Upper lobe of left lung (tissue), 6 donors: ENCODE measurements at regions not wholly inside any gene's neighbourhood (a gene's known extent, or its start where the extent isn't known, plus 50 kb on each side); places are given as distances from the start of the nearest gene placed in this dataset.

ENCODE experiments used
- ATAC-seq, 2 donors: fragments of 200-7000 bp; cut with Tn5 transposase; one replicate each; pipeline ENCODE4 v1.9.1; 2022; ENCODE audit warnings: mild to moderate bottlenecking in 2 of 2, moderate library complexity in 2 of 2; ENCODE audit not compliant: low FRiP score in 2 of 2
- DNase-seq, 2 donors: peaks; one replicate each; pipeline ENCODE4 v3.0.0-alpha.2; 2019 to 2020
- H3K27ac ChIP-seq, 4 donors: fragments of 200-600 bp; sonication (generic); one replicate each; pipeline ENCODE4 v1.5.1; 2016 to 2019
- H3K27me3 ChIP-seq, 4 donors: fragments of 200-600 bp; sonication (generic); one replicate each; pipeline ENCODE4 v1.5.1; 2017 to 2019
- H3K36me3 ChIP-seq, 4 donors: fragments of 200-600 bp; sonication (generic); one replicate each; pipeline ENCODE4 v1.5.1; 2016 to 2019
- H3K4me1 ChIP-seq, 4 donors: fragments of 200-600 bp; sonication (generic); one replicate each; pipeline ENCODE4 v1.5.1; 2018 to 2019
- H3K4me3 ChIP-seq, 4 donors: fragments of 200-600 bp; sonication (generic); one replicate each; pipeline ENCODE4 v1.5.1; 2017 to 2019; ENCODE audit warnings: mild to moderate bottlenecking in 2 of 4, moderate library complexity in 1 of 4
- H3K9me3 ChIP-seq, 4 donors: fragments of 200-600 bp; sonication (generic); one replicate each; pipeline ENCODE4 v1.5.1; 2018 to 2019
- EP300 ChIP-seq, 4 donors: sonication (generic); formaldehyde crosslinking; IDR thresholded peaks; one replicate each; pipeline ENCODE4 v1.5.1; 2017; ENCODE audit warnings: antibody characterized with exemption in 4 of 4, control low read depth in 2 of 4
- POLR2A ChIP-seq, 4 donors: fragments of 450-650 bp; IDR thresholded peaks; one replicate each; pipeline ENCODE4 v1.5.1; 2016 to 2017; ENCODE audit warnings: antibody characterized with exemption in 4 of 4, mild to moderate bottlenecking in 2 of 4
- POLR2AphosphoS5 ChIP-seq, 2 donors: sonication (generic); formaldehyde crosslinking; IDR thresholded peaks; one replicate each; pipeline ENCODE4 v1.5.1; 2017; ENCODE audit warnings: antibody characterized with exemption in 2 of 2
- WGBS, 2 donors: methylation state at CpG; one replicate each; pipeline ENCODE4 v1.1.5; 2017 to 2018; 5-methylcytosine and 5-hydroxymethylcytosine counted together
- TF ChIP-seq, protein P1 (sequence below), 6 experiments: fragments of 450-650 bp in 4 of 6; fragments of 200-600 bp in 2 of 6; sonication (generic) in 2 of 6; IDR thresholded peaks; one replicate each; pipeline ENCODE4 v1.5.1; 2016 to 2019; ENCODE audit warnings: antibody characterized with exemption in 6 of 6
- donor health status: DM: no; HTN: no; CAD: no; lungs with moderate emphysema.
- donor health status: DM: no; HTN: yes; CAD: no; lungs with severe emphysema.

DNA sequence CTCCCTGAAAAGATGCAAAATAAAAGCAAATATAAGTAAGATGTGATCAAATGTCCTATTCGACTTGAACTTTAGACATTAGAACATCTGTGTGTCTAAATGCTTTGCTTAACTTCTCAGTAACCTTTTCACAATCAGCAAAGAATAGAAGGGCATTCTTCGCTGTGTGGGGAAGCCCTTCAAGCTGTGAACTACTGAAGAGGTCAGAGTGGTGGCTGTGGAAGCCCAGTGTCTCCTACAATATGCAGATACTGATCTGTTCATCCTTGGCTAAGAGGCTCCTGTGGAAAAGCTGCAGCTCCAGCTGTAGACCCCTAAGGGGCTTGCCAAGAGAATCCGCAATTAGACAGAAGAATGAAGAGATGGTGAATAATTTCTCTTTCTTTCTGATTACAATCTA lies 400.3 kb upstream of the SASH1 start:
- Histone ChIP-seq H3K27me3 (no peaks in the 10 kb centered on the region), H3K36me3 (no peaks in the 10 kb centered on the region), H3K9me3 (no peaks in the 10 kb centered on the region), H3K27ac (no peak overlapping the region), H3K4me3 (no peak overlapping the region), H3K4me1 (peaks cover 0 to 4% (median 0%) of the 10 kb centered on the region in 4 donors)
- no peak for TF ChIP-seq POLR2A (IDR thresholded peaks at IDR 0.05)
- TF ChIP-seq EP300 (IDR thresholded peaks at IDR 0.05), result no peak
- TF ChIP-seq, protein P1, sequence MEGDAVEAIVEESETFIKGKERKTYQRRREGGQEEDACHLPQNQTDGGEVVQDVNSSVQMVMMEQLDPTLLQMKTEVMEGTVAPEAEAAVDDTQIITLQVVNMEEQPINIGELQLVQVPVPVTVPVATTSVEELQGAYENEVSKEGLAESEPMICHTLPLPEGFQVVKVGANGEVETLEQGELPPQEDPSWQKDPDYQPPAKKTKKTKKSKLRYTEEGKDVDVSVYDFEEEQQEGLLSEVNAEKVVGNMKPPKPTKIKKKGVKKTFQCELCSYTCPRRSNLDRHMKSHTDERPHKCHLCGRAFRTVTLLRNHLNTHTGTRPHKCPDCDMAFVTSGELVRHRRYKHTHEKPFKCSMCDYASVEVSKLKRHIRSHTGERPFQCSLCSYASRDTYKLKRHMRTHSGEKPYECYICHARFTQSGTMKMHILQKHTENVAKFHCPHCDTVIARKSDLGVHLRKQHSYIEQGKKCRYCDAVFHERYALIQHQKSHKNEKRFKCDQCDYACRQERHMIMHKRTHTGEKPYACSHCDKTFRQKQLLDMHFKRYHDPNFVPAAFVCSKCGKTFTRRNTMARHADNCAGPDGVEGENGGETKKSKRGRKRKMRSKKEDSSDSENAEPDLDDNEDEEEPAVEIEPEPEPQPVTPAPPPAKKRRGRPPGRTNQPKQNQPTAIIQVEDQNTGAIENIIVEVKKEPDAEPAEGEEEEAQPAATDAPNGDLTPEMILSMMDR (IDR thresholded peaks at IDR 0.05), result no peak
- DNase-seq (no peak), ATAC-seq (no peak)
- WGBS, 2 donors, result 69 to 70% methylated on average over 3 of the region's 3 CpGs

DNA sequence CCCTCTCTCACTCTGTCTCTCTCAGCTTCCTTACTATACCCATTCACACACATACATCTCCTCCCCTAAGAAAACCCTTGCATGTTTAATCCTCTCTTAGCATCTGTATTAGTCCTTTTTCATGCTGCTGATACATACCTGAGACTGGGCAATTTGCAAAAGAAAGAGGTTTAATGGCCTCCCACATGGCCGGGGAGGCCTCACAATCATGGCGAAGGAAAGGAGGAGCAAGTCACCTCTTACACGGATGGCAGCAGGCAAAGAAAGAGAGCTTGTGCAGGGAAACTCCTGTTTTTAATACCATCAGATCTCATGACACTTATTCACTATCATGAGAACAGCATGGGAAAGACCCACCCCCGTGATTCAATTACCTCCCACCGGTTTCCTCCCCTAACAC lies 398.5 kb upstream of the SASH1 start:
- TF ChIP-seq, protein P1 (IDR thresholded peaks at IDR 0.05), result no peak
- TF ChIP-seq POLR2A (IDR thresholded peaks at IDR 0.05), result no peak
- TF ChIP-seq EP300 (IDR thresholded peaks at IDR 0.05), result no peak
- TF ChIP-seq POLR2AphosphoS5 (IDR thresholded peaks at IDR 0.05), result no peak
- H3K27me3 ChIP-seq, result no peaks in the 10 kb centered on the region
- peaks cover 0 to 5% (median 0%) of the 10 kb centered on the region in 4 donors for H3K4me1 ChIP-seq
- H3K9me3 ChIP-seq, result no peaks in the 10 kb centered on the region
- ATAC-seq (no peak), DNase-seq (no peak)
- no peak overlapping the region for H3K27ac ChIP-seq
- WGBS, 2 donors, result 89 to 93% methylated on average over 5 of the region's 5 CpGs
- no peaks in the 10 kb centered on the region for H3K36me3 ChIP-seq
- H3K4me3 ChIP-seq, result no peak overlapping the region

DNA sequence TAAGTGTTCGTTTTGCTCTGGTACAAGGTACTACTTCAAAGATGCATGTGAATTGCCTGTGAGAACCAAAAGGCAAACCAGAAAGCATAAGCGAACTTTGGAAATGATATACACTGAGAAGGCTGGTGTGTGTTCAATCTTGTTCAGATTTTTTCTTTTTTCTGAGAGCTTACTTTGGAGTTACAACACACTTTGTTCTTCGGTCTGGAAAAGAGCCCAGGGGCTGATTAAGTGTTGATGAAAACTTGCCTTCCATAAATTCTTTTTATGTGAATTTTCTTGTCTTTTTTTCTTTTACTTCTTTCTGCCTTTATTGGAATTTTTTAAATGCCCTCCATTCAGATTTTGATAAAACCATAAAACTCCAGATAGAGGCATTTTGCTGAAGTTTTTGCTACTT lies 395.1 kb upstream of the SASH1 start:
- TF ChIP-seq POLR2AphosphoS5 (IDR thresholded peaks at IDR 0.05), result no peak
- TF ChIP-seq POLR2A (IDR thresholded peaks at IDR 0.05), result no peak
- TF ChIP-seq EP300 (IDR thresholded peaks at IDR 0.05), result no peak
- TF ChIP-seq, protein P1 (IDR thresholded peaks at IDR 0.05), result no peak
- Histone ChIP-seq H3K36me3 (no peaks in the 10 kb centered on the region), H3K4me1 (peaks cover 10 to 20% (median 15%) of the 10 kb centered on the region in 4 donors), H3K27ac (no peak overlapping the region), H3K4me3 (no peak overlapping the region), H3K9me3 (no peaks in the 10 kb centered on the region), H3K27me3 (no peaks in the 10 kb centered on the region)
- DNase-seq, result peak in 1 of 2 donors; percentile 25
- WGBS, 2 donors, result 37 to 57% methylated on average over 3 of the region's 3 CpGs
- ATAC-seq, result no peak

DNA sequence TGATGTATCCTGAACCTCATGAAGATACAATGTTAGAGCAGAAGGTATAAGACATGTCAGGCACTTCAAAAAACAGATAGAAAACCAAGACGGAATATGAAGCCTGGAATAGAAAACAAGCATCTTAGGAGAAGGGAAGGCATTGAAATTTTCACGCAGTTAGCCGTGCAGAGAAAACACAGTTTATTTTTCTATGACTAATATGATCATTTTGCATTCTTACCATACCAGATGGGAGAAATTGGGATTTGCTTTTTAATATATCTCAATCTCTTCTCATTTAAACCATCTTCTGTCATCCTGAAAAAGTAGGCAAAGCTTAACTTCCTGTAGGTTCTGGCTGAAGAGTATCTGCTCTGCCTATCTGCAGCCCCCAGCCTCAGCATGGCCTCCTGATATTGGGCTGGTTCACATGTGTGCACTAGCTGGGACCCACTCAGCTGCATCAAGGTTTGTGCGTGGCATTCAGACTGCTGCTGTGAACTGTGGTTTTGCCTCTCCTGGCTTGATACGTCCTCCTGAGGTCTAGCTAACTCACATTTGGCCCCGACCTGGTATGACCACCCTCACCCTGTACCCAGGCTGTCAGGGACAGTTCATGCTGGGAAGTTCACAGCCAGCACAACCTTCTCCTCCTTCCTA lies 392.5 kb upstream of the SASH1 start:
- no peaks in the 10 kb centered on the region for H3K9me3 ChIP-seq
- peak overlapping the region; percentile 36 to 77 (median 46) for H3K27ac ChIP-seq
- TF ChIP-seq, protein P1 (IDR thresholded peaks at IDR 0.05), result no peak
- TF ChIP-seq POLR2AphosphoS5 (IDR thresholded peaks at IDR 0.05), result no peak
- TF ChIP-seq POLR2A (IDR thresholded peaks at IDR 0.05), result no peak
- TF ChIP-seq EP300 (IDR thresholded peaks at IDR 0.05), result no peak
- H3K4me3 ChIP-seq, result no peak overlapping the region
- H3K27me3 ChIP-seq, result no peaks in the 10 kb centered on the region
- H3K4me1 ChIP-seq, result peaks cover 10 to 20% (median 15%) of the 10 kb centered on the region in 4 donors
- 57 to 68% methylated on average over 6 of the region's 6 CpGs for WGBS, 2 donors
- peak in 1 of 2 donors; percentile 67 for ATAC-seq
- no peak for DNase-seq
- no peaks in the 10 kb centered on the region for H3K36me3 ChIP-seq

DNA sequence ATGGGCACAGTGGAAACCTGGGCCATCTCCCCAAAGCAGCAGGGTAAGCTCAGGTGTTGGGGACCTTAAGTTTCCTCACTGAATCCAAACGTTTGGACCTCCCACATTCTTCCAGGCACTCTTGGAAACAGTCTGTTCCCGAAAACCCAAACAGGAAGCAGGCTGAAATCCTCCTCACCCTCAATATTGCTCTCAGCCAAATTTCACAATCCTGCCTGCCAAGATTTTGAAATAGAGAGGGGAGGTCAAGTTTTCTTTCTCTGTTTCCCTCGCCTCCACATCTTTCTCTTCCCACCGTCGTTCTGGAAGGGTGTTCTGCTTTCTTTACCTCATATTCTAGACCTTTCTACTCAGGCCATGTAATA lies 392.0 kb upstream of the SASH1 start:
- 18 to 28% methylated on average over 5 of the region's 5 CpGs for WGBS, 2 donors
- no peak overlapping the region for H3K4me3 ChIP-seq
- no peaks in the 10 kb centered on the region for H3K9me3 ChIP-seq
- H3K4me1 ChIP-seq, result peaks cover 10 to 20% (median 15%) of the 10 kb centered on the region in 4 donors
- H3K27me3 ChIP-seq, result no peaks in the 10 kb centered on the region
- no peaks in the 10 kb centered on the region for H3K36me3 ChIP-seq
- DNase-seq (peak in 1 of 2 donors; percentile 53), ATAC-seq (peak; percentile 46 to 66)
- TF ChIP-seq EP300 (IDR thresholded peaks at IDR 0.05), result peak in 1 of 4 donors; percentile 90
- TF ChIP-seq POLR2A (IDR thresholded peaks at IDR 0.05), result no peak
- peak; percentile 51 to 62 for TF ChIP-seq POLR2AphosphoS5 (IDR thresholded peaks at IDR 0.05)
- peak overlapping the region; percentile 36 to 77 (median 46) for H3K27ac ChIP-seq
